Neural cell (in vitro differentiated cells): ENCODE measurements at regions not wholly inside any gene's neighbourhood (a gene's known extent, or its start where the extent isn't known, plus 50 kb on each side); places are given as distances from the start of the nearest gene placed in this dataset.
A peak's percentile ranks its signal among the peaks of the same experiment; 100 is the strongest.

ENCODE experiments used
- H2AFZ ChIP-seq: fragments of 200-600, 300-800 bp; sonication (generic), shearing (Covaris generic); 2 replicates; pipeline ENCODE4 v1.6.0; 2014; ENCODE audit warnings: low read depth, mild to moderate bottlenecking, antibody characterized with exemption, low read length, moderate library complexity
- H3F3A ChIP-seq: fragments of 200-600 bp; shearing (Covaris generic); 2 replicates; pipeline ENCODE4 v1.6.1; 2016; ENCODE audit warnings: mild to moderate bottlenecking, moderate library complexity, mixed read lengths, antibody characterized with exemption, low read length; ENCODE audit not compliant: insufficient read depth, poor library complexity, severe bottlenecking
- H3K27ac ChIP-seq: fragments of 200-600, 300-800 bp; sonication (generic), shearing (Covaris generic); 2 replicates; pipeline ENCODE4 v1.5.1; 2014; ENCODE audit warnings: mild to moderate bottlenecking, low read length, moderate library complexity
- H3K27me3 ChIP-seq: fragments of 300-800, 200-600 bp; sonication (generic), shearing (Covaris generic); 2 replicates; pipeline ENCODE4 v1.6.0; 2014; ENCODE audit warnings: mild to moderate bottlenecking, low read depth, low read length, moderate library complexity; ENCODE audit not compliant: insufficient read depth
- H3K36me3 ChIP-seq: fragments of 300-800, 200-600 bp; sonication (generic), shearing (Covaris generic); 2 replicates; pipeline ENCODE4 v1.5.1; 2014; ENCODE audit warnings: mild to moderate bottlenecking, antibody characterized with exemption, low read length, moderate library complexity; ENCODE audit not compliant: insufficient read depth
- H3K4me2 ChIP-seq: fragments of 300-800, 200-600 bp; sonication (generic), shearing (Covaris generic); 2 replicates; pipeline ENCODE4 v1.6.0; 2014; ENCODE audit warnings: mild to moderate bottlenecking, low read length
- H3K4me3 ChIP-seq: fragments of 300-800, 200-600 bp; sonication (generic), shearing (Covaris generic); 2 replicates; pipeline ENCODE4 v1.5.1; 2014; ENCODE audit warnings: mild to moderate bottlenecking, low read length, moderate library complexity
- H3K79me2 ChIP-seq: fragments of 200-600 bp; shearing (Covaris generic); replicated peaks from 2 replicates; pipeline ENCODE4 v1.6.0; 2014; ENCODE audit warnings: mild to moderate bottlenecking, low read length, moderate library complexity; ENCODE audit not compliant: insufficient read depth
- H3K9ac ChIP-seq: fragments of 300-800, 200-600 bp; sonication (generic), shearing (Covaris generic); 2 replicates; pipeline ENCODE4 v1.6.1; 2016; ENCODE audit warnings: mild to moderate bottlenecking, low read length, mixed read lengths
- H3K9me2 ChIP-seq: fragments of 200-600 bp; shearing (Covaris generic); 2 replicates; pipeline ENCODE4 v1.6.1; 2016; ENCODE audit warnings: mild to moderate bottlenecking, low read length, mixed read lengths; ENCODE audit not compliant: insufficient read depth
- H3K9me3 ChIP-seq: fragments of 200-600, 300-800 bp; sonication (generic), shearing (Covaris generic); 2 replicates; pipeline ENCODE4 v1.6.1; 2016; ENCODE audit warnings: mild to moderate bottlenecking, mixed run types, low read length, moderate library complexity, mixed read lengths
- H4K20me1 ChIP-seq: fragments of 200-600 bp; shearing (Covaris generic); 2 replicates; pipeline ENCODE4 v1.6.1; 2016; ENCODE audit warnings: mild to moderate bottlenecking, mixed run types; ENCODE audit not compliant: insufficient read depth
- EP300 ChIP-seq: fragments of 450-650 bp; conservative IDR thresholded peaks from 2 replicates; pipeline ENCODE4 v1.6.1; 2014; ENCODE audit warnings: antibody characterized with exemption, mild to moderate bottlenecking, moderate library complexity; ENCODE audit not compliant: poor library complexity, severe bottlenecking
- EZH2 ChIP-seq: fragments of 200-600, 300-800 bp; shearing (Covaris generic), sonication (generic); IDR thresholded peaks from 2 replicates; pipeline ENCODE4 v1.6.1; 2014; ENCODE audit warnings: antibody characterized with exemption, low read length, borderline replicate concordance, mild to moderate bottlenecking; ENCODE audit not compliant: insufficient read depth, poor library complexity, severe bottlenecking
- MXI1 ChIP-seq: fragments of 450-650 bp; conservative IDR thresholded peaks from 2 replicates; pipeline ENCODE4 v1.6.1; 2014; ENCODE audit warnings: antibody characterized with exemption, mild to moderate bottlenecking; ENCODE audit not compliant: poor library complexity, severe bottlenecking
- POLR2AphosphoS5 ChIP-seq: IDR thresholded peaks from 2 replicates; pipeline ENCODE4 v1.6.1; 2012
- RAD21 ChIP-seq: fragments of 450-650 bp; conservative IDR thresholded peaks from 2 replicates; pipeline ENCODE4 v1.6.1; 2014; ENCODE audit warnings: antibody characterized with exemption, mild to moderate bottlenecking, moderate library complexity
- SMC3 ChIP-seq: fragments of 450-650 bp; conservative IDR thresholded peaks from 2 replicates; pipeline ENCODE4 v1.6.1; 2014; ENCODE audit warnings: antibody characterized with exemption, mild to moderate bottlenecking, moderate library complexity; ENCODE audit not compliant: poor library complexity
- TAF1 ChIP-seq: IDR thresholded peaks from 2 replicates; pipeline ENCODE4 v1.6.1; 2012; ENCODE audit warnings: low read depth
- TF ChIP-seq, protein P1 (sequence below): IDR thresholded peaks from 2 replicates; pipeline ENCODE4 v1.6.1; 2012; ENCODE audit warnings: borderline replicate concordance
- TF ChIP-seq, protein P2 (sequence below): fragments of 450-650 bp; IDR thresholded peaks from 2 replicates; pipeline ENCODE4 v1.5.1; 2014; ENCODE audit warnings: antibody characterized with exemption, mild to moderate bottlenecking, moderate library complexity; ENCODE audit not compliant: poor library complexity, severe bottlenecking

DNA sequence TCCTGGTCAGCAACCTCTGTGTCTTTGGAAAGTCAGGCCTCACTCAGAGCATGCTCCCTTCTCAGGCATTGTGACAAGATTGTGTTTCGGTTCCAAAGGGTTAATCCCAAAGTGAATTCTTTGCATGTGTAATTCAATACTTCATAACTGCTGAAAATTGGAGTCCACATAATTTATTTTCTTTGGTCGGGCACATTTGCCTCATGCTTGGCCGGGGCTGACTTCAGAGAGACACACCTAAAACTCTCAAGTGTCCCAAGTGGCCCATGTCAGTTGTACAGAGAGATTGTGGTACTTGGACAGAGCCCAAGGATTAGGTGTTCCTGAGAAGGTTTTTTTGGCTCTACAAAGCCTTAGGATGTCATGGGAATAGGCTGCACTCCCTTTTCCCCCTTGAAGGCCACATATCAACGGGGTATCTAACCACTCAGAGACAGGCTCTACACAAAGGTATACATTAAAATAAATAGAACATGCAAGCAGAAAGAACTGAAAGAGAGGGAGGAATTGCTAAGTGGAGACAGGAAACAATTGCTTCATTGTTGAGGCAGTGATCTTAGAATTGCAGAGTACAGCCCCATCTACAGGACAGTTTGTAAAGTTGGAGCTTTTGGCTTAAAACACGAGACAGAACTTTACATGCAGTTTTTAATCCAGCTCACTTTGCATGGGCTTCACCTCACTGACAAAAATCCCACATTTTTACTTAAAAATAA, 1232.3 kb upstream of the ZEB2 start:
- TF ChIP-seq SMC3 (peak; percentile 82), RAD21 (peak; percentile 89), MXI1 (no peak), TAF1 (no peak)
- TF ChIP-seq, protein P1, sequence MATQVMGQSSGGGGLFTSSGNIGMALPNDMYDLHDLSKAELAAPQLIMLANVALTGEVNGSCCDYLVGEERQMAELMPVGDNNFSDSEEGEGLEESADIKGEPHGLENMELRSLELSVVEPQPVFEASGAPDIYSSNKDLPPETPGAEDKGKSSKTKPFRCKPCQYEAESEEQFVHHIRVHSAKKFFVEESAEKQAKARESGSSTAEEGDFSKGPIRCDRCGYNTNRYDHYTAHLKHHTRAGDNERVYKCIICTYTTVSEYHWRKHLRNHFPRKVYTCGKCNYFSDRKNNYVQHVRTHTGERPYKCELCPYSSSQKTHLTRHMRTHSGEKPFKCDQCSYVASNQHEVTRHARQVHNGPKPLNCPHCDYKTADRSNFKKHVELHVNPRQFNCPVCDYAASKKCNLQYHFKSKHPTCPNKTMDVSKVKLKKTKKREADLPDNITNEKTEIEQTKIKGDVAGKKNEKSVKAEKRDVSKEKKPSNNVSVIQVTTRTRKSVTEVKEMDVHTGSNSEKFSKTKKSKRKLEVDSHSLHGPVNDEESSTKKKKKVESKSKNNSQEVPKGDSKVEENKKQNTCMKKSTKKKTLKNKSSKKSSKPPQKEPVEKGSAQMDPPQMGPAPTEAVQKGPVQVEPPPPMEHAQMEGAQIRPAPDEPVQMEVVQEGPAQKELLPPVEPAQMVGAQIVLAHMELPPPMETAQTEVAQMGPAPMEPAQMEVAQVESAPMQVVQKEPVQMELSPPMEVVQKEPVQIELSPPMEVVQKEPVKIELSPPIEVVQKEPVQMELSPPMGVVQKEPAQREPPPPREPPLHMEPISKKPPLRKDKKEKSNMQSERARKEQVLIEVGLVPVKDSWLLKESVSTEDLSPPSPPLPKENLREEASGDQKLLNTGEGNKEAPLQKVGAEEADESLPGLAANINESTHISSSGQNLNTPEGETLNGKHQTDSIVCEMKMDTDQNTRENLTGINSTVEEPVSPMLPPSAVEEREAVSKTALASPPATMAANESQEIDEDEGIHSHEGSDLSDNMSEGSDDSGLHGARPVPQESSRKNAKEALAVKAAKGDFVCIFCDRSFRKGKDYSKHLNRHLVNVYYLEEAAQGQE = no peak
- TF ChIP-seq, protein P2, sequence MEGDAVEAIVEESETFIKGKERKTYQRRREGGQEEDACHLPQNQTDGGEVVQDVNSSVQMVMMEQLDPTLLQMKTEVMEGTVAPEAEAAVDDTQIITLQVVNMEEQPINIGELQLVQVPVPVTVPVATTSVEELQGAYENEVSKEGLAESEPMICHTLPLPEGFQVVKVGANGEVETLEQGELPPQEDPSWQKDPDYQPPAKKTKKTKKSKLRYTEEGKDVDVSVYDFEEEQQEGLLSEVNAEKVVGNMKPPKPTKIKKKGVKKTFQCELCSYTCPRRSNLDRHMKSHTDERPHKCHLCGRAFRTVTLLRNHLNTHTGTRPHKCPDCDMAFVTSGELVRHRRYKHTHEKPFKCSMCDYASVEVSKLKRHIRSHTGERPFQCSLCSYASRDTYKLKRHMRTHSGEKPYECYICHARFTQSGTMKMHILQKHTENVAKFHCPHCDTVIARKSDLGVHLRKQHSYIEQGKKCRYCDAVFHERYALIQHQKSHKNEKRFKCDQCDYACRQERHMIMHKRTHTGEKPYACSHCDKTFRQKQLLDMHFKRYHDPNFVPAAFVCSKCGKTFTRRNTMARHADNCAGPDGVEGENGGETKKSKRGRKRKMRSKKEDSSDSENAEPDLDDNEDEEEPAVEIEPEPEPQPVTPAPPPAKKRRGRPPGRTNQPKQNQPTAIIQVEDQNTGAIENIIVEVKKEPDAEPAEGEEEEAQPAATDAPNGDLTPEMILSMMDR = peak; percentile 84
- H3F3A ChIP-seq = no peaks in the 10 kb centered on the region
- no peaks in the 10 kb centered on the region for H3K9me2 ChIP-seq
- no peak overlapping the region for H3K4me3 ChIP-seq
- no peaks in the 10 kb centered on the region for H3K27me3 ChIP-seq
- no peak overlapping the region for H3K4me2 ChIP-seq
- no peaks in the 10 kb centered on the region for H3K36me3 ChIP-seq
- H4K20me1 ChIP-seq = no peaks in the 10 kb centered on the region
- no peak overlapping the region for H3K27ac ChIP-seq
- no peaks in the 10 kb centered on the region for H3K79me2 ChIP-seq
- H2AFZ ChIP-seq = no peak overlapping the region
- H3K9me3 ChIP-seq = no peaks in the 10 kb centered on the region
- H3K9ac ChIP-seq = no peak overlapping the region

DNA sequence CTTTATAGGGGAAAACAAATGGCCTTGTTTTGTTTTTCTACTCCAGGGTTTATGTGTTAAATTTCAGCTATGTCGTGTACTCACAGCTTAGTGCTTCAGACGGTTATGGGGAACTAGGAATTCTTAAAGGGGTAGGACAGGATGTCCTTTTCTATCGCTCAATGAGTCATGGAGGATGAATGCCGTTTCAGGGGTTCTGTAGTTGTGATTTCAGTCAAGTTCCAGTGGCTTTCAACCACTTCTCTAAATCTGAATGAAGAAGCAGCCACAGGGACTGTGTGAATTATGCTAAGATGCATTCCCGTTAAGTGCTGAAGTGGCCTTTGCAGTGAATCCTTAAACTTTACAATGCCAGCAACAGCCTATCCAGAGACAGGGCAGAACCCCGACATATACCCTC, 1231.7 kb upstream of the ZEB2 start:
- no peaks in the 10 kb centered on the region for H3K9me3 ChIP-seq
- TF ChIP-seq TAF1 (no peak), RAD21 (no peak), EP300 (no peak), SMC3 (no peak), MXI1 (no peak), POLR2AphosphoS5 (no peak), EZH2 (no peak)
- TF ChIP-seq, protein P1 = no peak
- TF ChIP-seq, protein P2 = no peak
- no peak overlapping the region for H3K4me3 ChIP-seq
- H3K27ac ChIP-seq = no peak overlapping the region
- H4K20me1 ChIP-seq = no peaks in the 10 kb centered on the region
- H3F3A ChIP-seq = no peaks in the 10 kb centered on the region
- no peaks in the 10 kb centered on the region for H3K79me2 ChIP-seq
- no peaks in the 10 kb centered on the region for H3K36me3 ChIP-seq
- no peak overlapping the region for H3K4me2 ChIP-seq
- H3K27me3 ChIP-seq = no peaks in the 10 kb centered on the region
- no peaks in the 10 kb centered on the region for H3K9me2 ChIP-seq
- H2AFZ ChIP-seq = no peak overlapping the region
- H3K9ac ChIP-seq = no peak overlapping the region
